GM21360 (cell line): ENCODE measurements at regions not wholly inside any gene's neighbourhood (a gene's known extent, or its start where the extent isn't known, plus 50 kb on each side); places are given as distances from the start of the nearest gene placed in this dataset.

Experiments
- ATAC-seq: cut with Tn5 transposase; IDR thresholded peaks from one replicate; pipeline ENCODE4 v1.9.1; 2021; ENCODE audit warnings: mild to moderate bottlenecking, moderate library complexity; ENCODE audit not compliant: unreplicated experiment

DNA sequence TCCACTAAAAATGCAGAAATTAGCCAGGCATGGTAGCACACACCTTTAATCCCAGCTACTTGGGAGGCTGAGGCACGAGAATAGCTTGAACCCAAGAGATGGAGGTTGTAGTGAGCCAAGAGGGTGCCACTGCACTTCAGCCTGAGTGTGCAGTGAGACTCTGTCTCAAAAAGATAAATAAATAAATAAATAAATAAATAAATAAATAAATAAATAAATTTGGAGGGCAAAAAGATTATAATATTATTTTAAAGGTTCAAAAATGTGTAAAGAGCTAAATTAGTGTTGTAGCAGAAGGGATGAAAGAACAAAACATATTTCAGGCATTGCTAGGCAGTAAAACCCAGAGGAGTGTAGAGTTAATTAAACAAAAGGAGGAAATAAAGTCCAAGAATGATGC is 1136.4 kb upstream of the CDH2 start:
- ATAC-seq = no peak

DNA sequence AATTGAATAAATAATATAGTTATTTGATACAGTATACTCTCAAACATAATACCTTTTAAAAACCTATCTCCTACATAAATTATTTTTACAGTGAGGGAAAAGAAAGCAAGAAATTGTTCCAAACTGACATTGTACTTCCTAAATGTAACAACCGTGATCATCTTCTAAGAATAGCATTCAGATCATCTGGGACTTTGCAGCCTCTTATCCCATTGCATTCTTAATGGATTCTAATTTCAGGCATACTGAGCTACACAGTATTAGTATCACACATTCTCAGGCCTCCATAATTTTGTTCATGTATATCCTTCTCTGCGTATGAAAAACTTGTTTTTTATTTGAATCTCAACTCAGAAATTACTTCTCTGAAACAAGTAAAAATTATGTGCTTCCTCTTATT is 1134.7 kb upstream of the CDH2 start:
- ATAC-seq = no peak

DNA sequence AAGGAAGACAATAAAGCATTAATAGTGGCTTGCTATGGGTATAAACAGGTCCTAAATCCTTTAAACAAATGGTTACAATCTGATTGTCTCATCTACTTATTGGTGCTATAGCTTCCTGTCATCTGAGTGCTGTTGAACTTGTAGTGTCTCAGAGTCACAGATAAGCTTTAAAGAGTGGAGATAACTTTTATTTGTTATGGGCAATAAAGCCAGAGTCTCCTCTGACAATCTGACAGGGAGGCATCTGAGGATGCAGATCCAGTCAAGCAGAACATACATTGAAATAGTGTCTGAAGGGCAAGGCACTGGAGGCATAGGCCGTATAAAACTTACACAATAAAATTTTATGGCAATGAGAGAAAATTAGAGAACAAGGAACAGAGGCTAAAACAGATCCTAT is 1132.4 kb upstream of the CDH2 start:
- no peak for ATAC-seq

DNA sequence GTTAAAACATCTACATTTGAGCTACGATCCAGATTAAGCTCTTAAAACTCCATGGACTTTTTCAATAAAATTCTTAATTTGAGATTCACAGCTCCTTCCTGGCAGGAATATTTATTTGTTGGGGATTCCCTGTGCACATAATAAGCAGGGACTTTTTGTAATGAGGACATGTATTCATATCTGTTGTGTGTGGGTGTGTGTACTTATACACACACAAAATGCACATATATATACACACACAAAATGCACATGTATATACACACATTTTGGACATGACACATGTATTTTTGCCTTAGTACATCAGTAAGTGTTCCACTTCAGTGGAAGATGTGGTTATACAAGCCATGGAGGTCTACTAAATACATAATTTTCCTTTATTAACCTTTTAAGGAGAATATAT is 1131.1 kb upstream of the CDH2 start:
- ATAC-seq = no peak

DNA sequence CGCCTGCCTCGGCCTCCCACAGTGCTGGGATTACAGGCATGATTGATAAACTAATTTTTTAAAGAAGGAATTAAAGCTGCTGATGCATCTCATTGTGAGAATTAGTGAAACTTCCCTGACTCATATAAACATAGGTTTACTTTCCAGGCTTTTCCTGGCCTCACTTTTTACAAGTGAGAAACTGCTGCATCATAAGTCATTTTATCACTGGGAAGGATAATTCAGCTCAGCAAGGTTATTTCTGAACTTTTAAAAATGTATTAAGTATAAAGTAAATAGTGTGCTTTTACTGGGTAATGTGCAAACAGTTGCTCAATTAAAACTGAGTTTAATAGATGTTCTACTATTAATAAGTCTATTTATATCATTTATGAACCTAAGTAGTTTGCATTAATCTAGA is 1130.3 kb upstream of the CDH2 start:
- ATAC-seq = no peak

DNA sequence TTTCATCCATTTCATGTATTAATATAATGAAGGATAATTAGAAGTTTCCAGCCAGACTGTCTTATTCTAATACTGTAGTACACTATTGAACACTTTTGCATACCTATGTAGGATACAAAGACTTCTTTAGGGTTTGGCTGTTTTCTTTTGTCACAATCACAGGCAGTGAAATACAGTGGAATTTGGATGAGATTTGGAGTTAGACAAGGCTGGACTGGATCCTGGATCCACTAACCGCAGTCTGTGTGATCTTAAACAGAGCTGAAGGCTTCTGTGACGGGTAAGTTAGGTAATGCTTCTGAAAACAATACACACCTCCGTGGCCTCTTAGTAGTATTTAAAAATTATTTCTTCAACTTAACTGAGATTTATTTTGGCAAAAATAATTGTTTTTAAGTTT is 1128.6 kb upstream of the CDH2 start:
- no peak for ATAC-seq

DNA sequence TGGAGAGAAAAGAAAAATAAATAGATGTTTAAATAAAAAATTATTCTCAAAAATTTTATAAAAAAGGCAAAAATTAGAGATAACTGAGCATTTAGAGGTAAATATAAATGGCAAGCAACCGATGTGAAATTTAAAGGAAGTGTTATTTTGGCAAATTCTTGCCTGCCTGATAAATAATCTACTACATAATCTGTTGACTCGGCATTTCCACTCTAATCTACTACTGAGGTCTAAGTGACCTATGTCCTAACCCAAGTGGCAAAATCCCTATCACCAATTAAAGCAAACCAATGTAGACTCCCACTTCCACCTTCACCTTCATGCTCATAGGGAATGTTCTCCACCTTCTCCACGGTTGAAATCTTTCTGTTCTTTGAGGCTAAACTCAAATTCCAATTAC is 1124.1 kb upstream of the CDH2 start:
- ATAC-seq = no peak

DNA sequence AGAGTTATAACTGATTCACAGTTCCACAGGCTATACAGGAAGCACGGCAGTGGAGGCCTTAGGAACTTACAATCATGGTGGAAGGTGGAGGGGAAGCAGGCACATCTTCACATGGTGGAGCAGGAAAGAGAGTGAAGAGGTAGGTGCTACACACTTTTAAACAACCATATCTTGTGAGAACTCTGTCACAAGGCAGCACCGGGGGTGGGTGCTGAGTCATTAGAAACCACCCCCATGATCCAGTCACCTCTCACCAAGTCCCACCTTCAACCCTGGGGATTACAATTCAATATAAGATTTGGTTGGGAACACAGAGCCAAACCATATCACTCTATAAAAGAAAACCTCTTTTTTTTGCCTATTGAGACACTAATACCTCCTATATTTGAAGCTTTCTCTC is 1108.5 kb upstream of the CDH2 start:
- ATAC-seq = no peak

DNA sequence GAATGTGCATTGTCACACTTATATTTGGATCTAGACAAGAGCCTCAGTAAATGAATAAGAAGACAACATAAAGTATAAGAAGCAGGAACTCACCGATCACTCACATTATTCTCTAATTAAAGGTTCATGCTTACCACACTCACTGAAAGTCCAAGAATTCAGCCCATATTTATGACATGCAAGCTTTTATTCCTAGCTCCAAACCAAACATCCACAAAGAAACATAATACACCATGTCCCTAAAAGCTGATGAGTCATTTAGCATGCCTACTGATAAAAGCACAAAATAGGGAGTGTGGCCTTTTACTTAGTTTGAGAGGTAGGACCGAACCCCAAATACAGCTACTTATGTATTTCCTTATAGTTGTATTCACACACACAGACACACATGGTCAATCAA is 1094.6 kb upstream of the CDH2 start:
- ATAC-seq = no peak

DNA sequence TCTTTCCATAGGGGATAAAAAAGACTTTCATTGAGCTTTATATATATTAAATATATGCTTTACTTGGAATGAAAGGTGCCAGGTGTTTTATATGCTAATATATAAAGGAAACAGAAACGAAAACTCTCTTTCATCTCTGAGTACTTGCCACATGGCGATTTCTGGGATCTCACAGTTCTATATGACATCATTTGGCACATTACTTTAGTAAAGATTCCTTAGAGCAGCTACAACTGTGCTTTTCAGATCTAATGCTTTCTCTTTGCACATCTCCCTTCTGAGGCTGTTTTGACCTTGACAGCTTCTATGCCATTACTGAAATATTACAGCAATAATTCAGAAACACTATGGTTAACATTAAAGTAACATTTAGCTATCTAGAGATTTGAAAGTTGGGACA is 1082.9 kb upstream of the CDH2 start:
- ATAC-seq = no peak

DNA sequence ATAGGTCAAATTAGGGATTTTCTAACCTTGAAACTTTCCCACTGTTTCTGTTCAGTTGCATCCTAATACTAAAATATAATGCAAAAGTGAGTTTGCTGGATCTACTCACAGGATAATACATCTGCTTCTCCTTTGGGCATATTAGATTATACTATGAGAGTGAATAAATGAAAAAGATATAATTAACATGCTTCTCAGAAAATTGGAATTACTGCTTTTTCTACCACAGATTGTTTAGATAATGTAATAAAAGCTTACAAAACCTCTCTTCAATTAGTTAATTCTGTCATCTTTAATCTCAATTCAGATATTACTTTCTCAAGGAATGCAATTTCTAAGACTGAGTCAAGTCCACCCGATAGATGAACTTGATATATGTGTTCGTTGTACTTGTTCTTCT is 1077.2 kb upstream of the CDH2 start:
- ATAC-seq = no peak

DNA sequence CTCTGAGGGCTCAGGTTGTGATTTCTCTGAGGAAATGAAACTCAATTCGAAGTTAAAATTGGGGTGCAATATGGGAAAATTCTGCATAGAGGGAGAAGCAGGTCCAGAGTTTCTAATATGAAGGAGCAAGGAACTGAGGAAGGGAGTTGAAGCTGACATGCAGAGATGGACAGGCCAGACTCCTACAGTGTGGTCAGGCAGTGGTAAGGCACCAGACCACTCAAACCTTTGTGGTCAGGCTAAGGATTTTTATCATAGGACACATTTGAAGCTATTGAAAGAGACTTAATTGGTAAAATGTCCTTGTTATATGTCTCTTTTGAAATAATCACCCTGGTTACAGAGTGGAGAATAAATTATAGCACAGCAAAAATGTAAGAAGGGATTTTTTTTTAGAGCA is 1074.8 kb upstream of the CDH2 start:
- ATAC-seq = no peak

DNA sequence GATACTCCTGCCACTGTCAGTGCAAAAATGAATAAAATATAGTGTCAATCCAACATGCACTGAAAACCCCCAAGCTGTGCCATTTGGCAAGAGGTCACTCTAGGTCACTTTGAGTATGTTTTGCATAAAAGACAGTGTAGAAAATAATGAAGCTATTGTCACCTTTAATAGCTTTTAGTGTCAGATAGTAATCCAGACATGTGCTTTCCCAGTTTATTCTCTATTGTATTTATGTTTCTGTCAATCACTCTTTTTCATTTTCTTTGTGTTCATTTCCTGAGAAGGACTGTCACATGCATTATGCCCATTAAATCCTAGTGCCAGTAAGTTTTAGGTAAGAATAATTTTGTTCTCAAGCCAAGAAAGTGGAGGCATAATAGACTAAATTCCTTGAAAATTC is 1073.9 kb upstream of the CDH2 start:
- no peak for ATAC-seq

DNA sequence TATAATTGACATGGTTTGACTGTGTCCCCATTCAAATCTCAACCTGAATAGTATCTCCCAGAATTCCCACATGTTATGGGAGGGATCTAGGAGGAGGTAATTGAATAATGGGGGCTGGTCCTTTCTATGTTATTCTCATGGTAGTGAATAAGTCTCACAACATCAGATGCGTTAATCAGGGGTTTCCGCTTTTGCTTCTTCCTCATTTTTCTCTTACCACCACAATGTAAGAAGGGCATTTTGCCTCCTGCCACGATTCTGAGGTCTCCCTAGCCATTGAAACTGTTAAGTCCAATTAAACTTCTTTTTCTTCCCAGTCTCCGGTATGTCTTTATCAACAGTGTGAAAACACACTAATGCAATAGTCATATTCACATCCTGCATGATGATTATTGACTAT is 1073.3 kb upstream of the CDH2 start:
- no peak for ATAC-seq

DNA sequence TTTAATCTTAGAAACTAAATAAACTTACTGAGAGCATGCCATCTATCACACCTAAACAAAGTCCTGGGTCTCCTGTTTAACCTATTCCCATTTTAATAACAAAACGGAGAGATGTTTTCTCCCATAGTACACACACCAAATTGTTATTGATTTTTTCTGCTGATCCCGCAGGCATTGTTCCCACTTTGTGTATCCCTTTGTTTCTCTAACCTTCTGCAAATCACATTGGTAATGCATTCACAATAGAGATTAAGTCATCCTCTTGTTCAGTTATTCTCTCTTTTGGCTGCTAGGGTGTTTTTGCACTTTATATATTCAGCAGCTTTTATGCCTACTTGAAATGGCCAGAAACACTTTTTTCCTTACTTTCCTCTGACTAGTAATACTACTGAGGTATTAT is 1071.9 kb upstream of the CDH2 start:
- ATAC-seq = no peak

DNA sequence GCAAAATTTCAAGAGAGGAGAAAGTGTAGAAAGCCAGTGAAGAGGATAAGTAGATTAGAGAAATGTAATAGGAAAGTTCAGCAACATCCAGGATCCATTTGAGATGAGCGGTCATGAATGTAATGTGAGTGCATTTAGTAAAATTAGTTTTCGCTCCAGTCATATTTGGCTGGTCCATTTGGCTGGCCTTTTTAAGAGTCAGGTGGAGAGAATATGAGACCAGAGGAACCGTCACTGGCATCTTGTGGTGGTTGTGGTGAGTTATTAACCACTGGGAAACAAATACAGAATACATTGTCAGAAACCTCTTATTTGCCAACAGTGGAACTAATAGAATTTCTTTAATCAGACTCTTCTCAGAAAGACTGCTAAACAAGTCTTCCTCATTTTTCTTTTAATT is 1064.3 kb upstream of the CDH2 start:
- ATAC-seq = no peak

DNA sequence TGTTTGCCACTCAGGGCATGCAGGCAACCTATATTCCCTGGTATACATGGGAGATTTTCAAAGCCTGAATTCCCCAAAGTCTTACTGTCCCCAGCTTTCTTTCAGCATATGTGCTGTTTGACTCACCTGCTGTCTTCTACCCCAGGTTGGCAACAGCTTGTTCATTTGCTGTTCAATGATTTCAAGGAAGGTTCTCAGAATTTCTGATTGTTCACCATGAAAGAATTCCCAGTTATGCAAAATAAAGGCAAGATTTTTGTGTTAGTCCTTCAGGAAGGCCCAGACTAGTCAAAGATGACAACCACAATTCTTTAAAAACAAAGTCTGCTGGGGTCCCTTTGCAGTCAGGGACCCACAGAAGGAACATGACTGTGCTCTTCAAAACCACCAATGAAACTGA is 1057.8 kb upstream of the CDH2 start:
- no peak for ATAC-seq

DNA sequence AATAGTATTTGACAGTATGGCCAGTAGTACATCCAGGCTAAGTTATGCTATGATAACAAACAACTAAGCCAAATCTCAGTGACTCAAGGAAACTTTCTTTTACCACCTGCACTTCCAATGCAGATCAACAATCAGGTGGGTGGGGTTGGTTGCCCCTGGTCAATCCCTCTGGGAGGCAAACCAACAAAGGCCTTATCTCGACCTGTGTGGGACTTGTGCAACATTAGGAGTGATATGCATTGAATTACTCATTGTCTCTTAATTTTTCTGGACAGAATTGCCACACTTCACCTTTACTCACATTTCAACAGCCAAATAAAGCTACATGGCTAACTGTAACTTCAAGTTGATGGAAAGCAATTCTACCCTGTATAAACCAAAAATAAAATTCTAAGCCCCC is 1049.3 kb upstream of the CDH2 start:
- no peak for ATAC-seq

DNA sequence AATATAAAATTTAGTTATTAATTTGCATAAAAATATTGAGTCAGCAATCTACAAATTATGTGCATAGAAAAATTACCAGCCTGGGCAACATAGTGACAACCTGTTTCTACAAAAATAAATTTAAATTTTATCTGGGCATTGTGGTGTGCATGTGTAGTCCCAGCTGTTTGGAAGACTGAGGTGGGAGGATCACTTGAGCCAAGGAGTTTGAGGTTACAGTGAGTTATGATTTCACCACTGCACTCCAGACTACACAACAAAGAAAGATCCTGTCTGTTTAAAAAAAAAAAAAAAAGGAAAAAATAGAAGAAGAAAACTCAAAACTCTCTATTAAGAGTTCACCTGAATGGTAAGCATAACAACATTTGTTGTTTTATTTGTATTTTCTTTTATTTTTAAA is 1048.4 kb upstream of the CDH2 start:
- no peak for ATAC-seq

DNA sequence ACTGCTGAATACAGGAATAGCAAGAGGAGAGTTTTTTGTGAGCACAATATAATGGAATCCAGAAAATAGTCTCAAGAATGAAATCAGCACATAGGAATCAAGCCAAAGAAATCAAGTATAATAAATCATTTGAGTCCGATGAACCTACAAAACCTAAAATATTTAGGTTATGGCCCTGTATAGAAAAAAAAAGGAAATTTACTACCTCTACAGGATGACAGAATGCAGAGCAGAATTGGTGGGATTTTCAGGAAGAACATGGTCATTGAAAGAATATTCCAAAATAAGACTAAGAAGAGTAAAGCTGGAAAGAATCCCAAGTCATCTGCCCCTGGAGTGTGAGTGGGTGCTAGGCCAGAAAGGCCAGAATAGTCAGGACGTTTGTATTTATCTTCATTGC is 1041.2 kb upstream of the CDH2 start:
- ATAC-seq = no peak

DNA sequence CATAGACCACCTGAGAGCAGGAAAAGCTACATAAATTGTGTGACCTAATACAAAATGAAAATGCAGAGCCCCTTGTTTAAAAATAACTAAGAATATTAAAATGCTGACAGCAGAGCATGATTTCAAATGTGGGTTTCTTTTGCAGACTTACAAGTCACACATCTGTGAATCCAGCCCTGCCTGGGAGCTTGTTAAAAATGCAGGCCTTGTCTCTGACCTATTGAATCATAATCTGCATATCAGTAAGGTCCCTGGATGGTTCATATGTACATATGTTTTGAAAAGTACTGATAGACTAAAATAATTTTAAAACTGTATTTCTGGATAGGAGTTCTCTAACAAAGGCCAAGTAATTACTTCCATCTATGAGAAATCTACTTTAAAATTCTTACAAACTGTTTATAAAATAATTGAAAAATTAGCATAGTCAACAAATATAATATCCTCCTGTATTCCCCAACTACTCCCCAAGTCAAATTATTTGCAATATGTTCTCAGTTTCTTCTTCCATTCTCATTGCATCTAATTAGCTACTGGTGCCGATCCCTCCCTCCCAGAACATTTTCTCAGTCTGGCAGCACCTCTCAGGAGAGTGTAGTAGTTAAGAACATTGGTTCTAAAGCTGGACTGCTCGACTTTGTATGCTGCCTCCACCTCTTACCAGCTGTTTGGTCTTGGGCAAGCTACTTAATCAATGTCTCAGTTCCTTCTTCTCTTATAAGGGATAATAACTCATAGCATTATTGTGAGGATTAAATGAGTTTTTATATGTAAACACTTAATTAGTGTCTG is 1040.4 kb upstream of the CDH2 start:
- no peak for ATAC-seq

DNA sequence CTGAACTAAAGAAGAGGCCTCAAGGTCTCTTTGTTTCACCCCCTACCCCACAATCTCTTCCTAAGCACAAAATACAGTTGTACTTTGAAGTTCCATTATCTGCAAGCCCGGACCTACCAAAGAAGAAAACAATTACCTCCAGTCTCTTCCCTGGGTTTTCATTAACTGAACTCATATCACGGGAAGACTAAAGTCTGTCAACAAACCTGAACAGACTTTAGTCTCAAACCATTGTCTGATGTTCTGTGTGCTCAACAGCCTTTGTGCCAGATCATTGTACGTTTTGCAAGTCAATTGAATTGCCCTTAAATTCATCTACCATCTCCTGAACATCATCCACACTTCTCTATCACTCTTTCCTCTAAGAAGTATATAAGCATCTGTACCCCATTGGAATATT is 1021.9 kb upstream of the CDH2 start:
- ATAC-seq = no peak

DNA sequence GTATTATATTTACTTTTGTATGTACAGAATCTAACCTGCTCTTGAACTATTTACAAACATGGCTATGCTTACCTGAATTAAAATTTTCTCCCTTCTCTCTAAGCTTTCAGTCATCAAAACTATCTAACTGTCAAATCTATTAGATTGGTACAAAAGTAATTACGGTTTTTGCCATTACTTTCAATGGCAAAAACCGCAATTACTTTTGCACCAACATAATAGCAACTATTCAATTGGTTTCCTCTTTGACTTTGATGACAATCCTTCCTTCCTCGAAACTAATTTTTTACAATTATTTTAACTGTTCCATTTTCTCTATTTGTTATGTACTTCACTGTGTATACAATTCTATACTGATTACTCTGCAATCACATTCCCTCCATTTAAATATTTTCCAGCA is 1019.4 kb upstream of the CDH2 start:
- ATAC-seq = no peak
